Neuronal stem cell (in vitro differentiated cells): ENCODE measurements at regions not wholly inside any gene's neighbourhood (a gene's known extent, or its start where the extent isn't known, plus 50 kb on each side); places are given as distances from the start of the nearest gene placed in this dataset.

Experiments
- DNase-seq: peaks from one replicate; pipeline ENCODE4 v3.0.0-alpha.2; 2013; ENCODE audit warnings: low spot score
- H2AFZ ChIP-seq: one replicate; pipeline ENCODE4 v1.6.1; 2013; ENCODE audit warnings: mild to moderate bottlenecking, low read length, inconsistent platforms
- H2AK5ac ChIP-seq: 2 replicates; pipeline ENCODE4 v1.6.1; 2013; ENCODE audit warnings: low read depth, mild to moderate bottlenecking, inconsistent platforms, low read length, moderate library complexity, mixed read lengths
- H2BK120ac ChIP-seq: 2 replicates; pipeline ENCODE4 v1.6.1; 2013; ENCODE audit warnings: low read depth, mild to moderate bottlenecking, inconsistent platforms, low read length, moderate library complexity, mixed read lengths
- H2BK12ac ChIP-seq: one replicate; pipeline ENCODE4 v1.6.1; 2013; ENCODE audit warnings: low read length, inconsistent platforms
- H2BK15ac ChIP-seq: 2 replicates; pipeline ENCODE4 v1.6.1; 2013; ENCODE audit warnings: mild to moderate bottlenecking, low read length, inconsistent platforms, mixed read lengths
- H2BK5ac ChIP-seq: one replicate; pipeline ENCODE4 v1.6.1; 2013; ENCODE audit warnings: inconsistent platforms, mild to moderate bottlenecking, low read length, moderate library complexity
- H3K14ac ChIP-seq: one replicate; pipeline ENCODE4 v1.6.1; 2013; ENCODE audit warnings: low read length, inconsistent platforms
- H3K18ac ChIP-seq: 2 replicates; pipeline ENCODE4 v1.6.1; 2013; ENCODE audit warnings: low read length, inconsistent platforms
- H3K23ac ChIP-seq: 2 replicates; pipeline ENCODE4 v1.6.1; 2013; ENCODE audit warnings: low read depth, mild to moderate bottlenecking, mixed read lengths, low read length, inconsistent platforms; ENCODE audit not compliant: poor library complexity
- H3K27ac ChIP-seq: replicated peaks from 3 replicates; pipeline ENCODE4 v1.5.1; 2013; ENCODE audit warnings: low read length, inconsistent platforms
- H3K27me3 ChIP-seq, 3 experiments: 2 replicates each; pipeline ENCODE4 v1.6.1; 2013; ENCODE audit warnings: low read length in 3 of 3, mild to moderate bottlenecking in 2 of 3, inconsistent platforms in 1 of 3, low read depth in 1 of 3, mixed read lengths in 1 of 3, moderate library complexity in 1 of 3; ENCODE audit not compliant: control insufficient read depth in 3 of 3, insufficient read depth in 3 of 3
- H3K36me3 ChIP-seq, 2 donors: replicated peaks in 1 of 2; 2 replicates each; pipeline ENCODE4 v1.6.1; 2013; ENCODE audit warnings: low read length in 2 of 2; ENCODE audit not compliant: control insufficient read depth in 2 of 2, insufficient read depth in 2 of 2
- H3K4ac ChIP-seq: 2 replicates; pipeline ENCODE4 v1.6.1; 2013; ENCODE audit warnings: inconsistent platforms, mild to moderate bottlenecking, low read length, moderate library complexity
- H3K4me1 ChIP-seq, 2 donors: 1 replicate in 1 of 2; 2 replicates in 1 of 2; pipeline ENCODE4 v1.6.1; 2013; ENCODE audit warnings: low read length in 2 of 2, low read depth in 1 of 2; ENCODE audit not compliant: control insufficient read depth in 2 of 2, insufficient read depth in 1 of 2
- H3K4me2 ChIP-seq: one replicate; pipeline ENCODE4 v1.6.1; 2013; ENCODE audit warnings: mild to moderate bottlenecking, low read length, inconsistent platforms; ENCODE audit not compliant: insufficient read depth, poor library complexity, severe bottlenecking
- H3K4me3 ChIP-seq, 2 donors: 2 replicates each; pipeline ENCODE4 v1.5.1; 2013; ENCODE audit warnings: low read length in 2 of 2, mild to moderate bottlenecking in 2 of 2, inconsistent platforms in 1 of 2, moderate library complexity in 1 of 2
- H3K79me1 ChIP-seq: one replicate; pipeline ENCODE4 v1.6.1; 2013; ENCODE audit warnings: low read depth, mild to moderate bottlenecking, inconsistent platforms, low read length, moderate library complexity
- H3K9ac ChIP-seq: one replicate; pipeline ENCODE4 v1.6.1; 2013; ENCODE audit warnings: mild to moderate bottlenecking, low read depth, low read length, inconsistent platforms; ENCODE audit not compliant: poor library complexity
- H3K9me3 ChIP-seq, 2 donors: replicated peaks in 1 of 2; 2 replicates each; pipeline versions ENCODE3 to v1.6.1; 2013; ENCODE audit warnings: low read length in 2 of 2, mild to moderate bottlenecking in 2 of 2, inconsistent platforms in 1 of 2, low read depth in 1 of 2, mixed read lengths in 1 of 2, moderate library complexity in 1 of 2; ENCODE audit not compliant: control insufficient read depth in 2 of 2, insufficient read depth in 1 of 2
- H4K8ac ChIP-seq: one replicate; pipeline ENCODE4 v1.6.1; 2013; ENCODE audit warnings: low read depth, mild to moderate bottlenecking, inconsistent platforms, low read length, moderate library complexity
- H4K91ac ChIP-seq: one replicate; pipeline ENCODE4 v1.6.1; 2013; ENCODE audit warnings: low read length, low read depth, mild to moderate bottlenecking, inconsistent platforms; ENCODE audit not compliant: poor library complexity
- WGBS, 2 donors: extraction: QIAGEN DNeasy Blood & Tissue Kit; methylation state at CpG; one replicate each; pipeline ENCODE4 v1.1.7; 2013; ENCODE audit warnings: missing lambda C conversion rate in 2 of 2, mixed read lengths in 1 of 2; ENCODE audit not compliant: insufficient read length in 2 of 2, insufficient replicate concordance in 1 of 2; ENCODE audit errors: extremely low coverage in 2 of 2; 5-methylcytosine and 5-hydroxymethylcytosine counted together

- WGBS, 2 donors: no CpG with 5 or more reads among the region's 4 CpGs
- peaks cover 0 to 2% of the 10 kb centered on the region in 2 donors for H3K9me3 ChIP-seq
- no peak overlapping the region for H3K27ac ChIP-seq
- no peak overlapping the region for H2AFZ ChIP-seq
- no peak overlapping the region for H2BK120ac ChIP-seq
- H4K91ac ChIP-seq: no peak overlapping the region
- H3K4ac ChIP-seq: no peak overlapping the region
- H3K4me3 ChIP-seq: no peak overlapping the region
- H4K8ac ChIP-seq: no peak overlapping the region
- no peak overlapping the region for H2BK12ac ChIP-seq
- no peak for DNase-seq
- H2BK15ac ChIP-seq: no peak overlapping the region
- no peak overlapping the region for H3K9ac ChIP-seq
- no peaks in the 10 kb centered on the region for H3K36me3 ChIP-seq
- H3K4me2 ChIP-seq: no peak overlapping the region
- no peak overlapping the region for H2BK5ac ChIP-seq
- no peak overlapping the region for H3K23ac ChIP-seq
- peaks cover 12 to 14% of the 10 kb centered on the region in 2 donors for H3K4me1 ChIP-seq
- no peaks in the 10 kb centered on the region for H3K79me1 ChIP-seq
- no peaks in the 10 kb centered on the region for H3K27me3 ChIP-seq
- no peak overlapping the region for H3K18ac ChIP-seq
- H3K14ac ChIP-seq: no peak overlapping the region
- no peak overlapping the region for H2AK5ac ChIP-seq
Observed at GRCh38 chr5:74552101-74552500, 88.4 kb downstream of the ENC1 start.

- Histone ChIP-seq H3K14ac (no peak overlapping the region), H4K91ac (no peak overlapping the region), H3K18ac (no peak overlapping the region), H3K79me1 (no peaks in the 10 kb centered on the region), H3K23ac (no peak overlapping the region), H3K4me2 (no peak overlapping the region), H2BK5ac (no peak overlapping the region), H3K4ac (no peak overlapping the region), H2AK5ac (no peak overlapping the region), H2AFZ (no peak overlapping the region), H3K36me3 (no peaks in the 10 kb centered on the region), H2BK15ac (no peak overlapping the region), H3K9me3 (peaks cover 0 to 2% of the 10 kb centered on the region in 2 donors), H3K9ac (no peak overlapping the region), H3K27ac (no peak overlapping the region), H4K8ac (no peak overlapping the region), H2BK12ac (no peak overlapping the region), H2BK120ac (no peak overlapping the region), H3K27me3 (no peaks in the 10 kb centered on the region), H3K4me1 (peaks cover 2 to 7% of the 10 kb centered on the region in 2 donors), H3K4me3 (no peak overlapping the region)
- no peak for DNase-seq
- WGBS, 2 donors: no CpG with 5 or more reads among the region's 4 CpGs
Observed at GRCh38 chr5:74550927-74551326, 89.6 kb downstream of the ENC1 start.

- no peaks in the 10 kb centered on the region for H3K9me3 ChIP-seq
- no peak overlapping the region for H3K23ac ChIP-seq
- no peak overlapping the region for H4K8ac ChIP-seq
- DNase-seq: no peak
- no peak overlapping the region for H3K9ac ChIP-seq
- no peaks in the 10 kb centered on the region for H3K36me3 ChIP-seq
- H3K4me2 ChIP-seq: no peak overlapping the region
- H3K79me1 ChIP-seq: no peaks in the 10 kb centered on the region
- no peak overlapping the region for H4K91ac ChIP-seq
- no peak overlapping the region for H2AFZ ChIP-seq
- H3K4me3 ChIP-seq: no peak overlapping the region
- no peak overlapping the region for H2BK12ac ChIP-seq
- no peak overlapping the region for H3K18ac ChIP-seq
- H2BK15ac ChIP-seq: no peak overlapping the region
- no peak overlapping the region for H3K4ac ChIP-seq
- H3K4me1 ChIP-seq: peaks cover 0 to 1% of the 10 kb centered on the region in 2 donors
- H2BK5ac ChIP-seq: no peak overlapping the region
- no CpG with 5 or more reads among the region's 3 CpGs for whole genome bisulfite sequencing, 2 donors
- H2BK120ac ChIP-seq: no peak overlapping the region
- H2AK5ac ChIP-seq: no peak overlapping the region
- H3K27me3 ChIP-seq: no peaks in the 10 kb centered on the region
- H3K14ac ChIP-seq: no peak overlapping the region
- H3K27ac ChIP-seq: no peak overlapping the region
Observed at GRCh38 chr5:74549384-74549783, 91.1 kb downstream of the ENC1 start.

GRCh38 chr5:74546796-74547195 lies 93.7 kb downstream of the ENC1 start:
- WGBS, 2 donors: no CpG with 5 or more reads among the region's 1 CpG
- H3K9me3 ChIP-seq: no peaks in the 10 kb centered on the region
- no peak overlapping the region for H3K9ac ChIP-seq
- no peak overlapping the region for H3K23ac ChIP-seq
- H2AK5ac ChIP-seq: no peak overlapping the region
- no peak overlapping the region for H3K4ac ChIP-seq
- no peak overlapping the region for H2BK5ac ChIP-seq
- no peak overlapping the region for H4K8ac ChIP-seq
- no peaks in the 10 kb centered on the region for H3K36me3 ChIP-seq
- H3K18ac ChIP-seq: no peak overlapping the region
- peaks cover 11 to 18% of the 10 kb centered on the region in 2 donors for H3K4me1 ChIP-seq
- H3K4me2 ChIP-seq: no peak overlapping the region
- no peak overlapping the region for H2BK120ac ChIP-seq
- H2BK12ac ChIP-seq: no peak overlapping the region
- DNase-seq: no peak
- no peak overlapping the region for H3K27ac ChIP-seq
- no peak overlapping the region for H3K4me3 ChIP-seq
- H3K27me3 ChIP-seq: no peaks in the 10 kb centered on the region
- H4K91ac ChIP-seq: no peak overlapping the region
- H2AFZ ChIP-seq: no peak overlapping the region
- no peak overlapping the region for H2BK15ac ChIP-seq
- no peaks in the 10 kb centered on the region for H3K79me1 ChIP-seq
- no peak overlapping the region for H3K14ac ChIP-seq
